Dedifferentiated amniotic fluid mesenchymal stem cell (primary cell): ENCODE measurements at regions not wholly inside any gene's neighbourhood (a gene's known extent, or its start where the extent isn't known, plus 50 kb on each side); places are given as distances from the start of the nearest gene placed in this dataset.
A peak's percentile ranks its signal among the peaks of the same experiment; 100 is the strongest.

Experiments used
- DNase-seq: peaks from one replicate; pipeline ENCODE4 v3.0.0-alpha.2; 2016; ENCODE audit errors: extremely low spot score

- no peak for DNase-seq
These were observed 809.0 kb downstream of the KCTD16 start for GRCh38 chr5:144979516-144980264.

GRCh38 chr5:144972317-144972716, 801.6 kb downstream of the KCTD16 start:
- DNase-seq, result no peak

GRCh38 chr5:144971108-144971850, 800.6 kb downstream of the KCTD16 start:
- DNase-seq, result no peak

- DNase-seq, result no peak
These were observed 789.6 kb downstream of the KCTD16 start for GRCh38 chr5:144960296-144960695.

GRCh38 chr5:144958002-144958401, 787.3 kb downstream of the KCTD16 start:
- no peak for DNase-seq

GRCh38 chr5:144950996-144951395, 780.3 kb downstream of the KCTD16 start:
- no peak for DNase-seq

GRCh38 chr5:144947023-144947422, 776.4 kb downstream of the KCTD16 start:
- no peak for DNase-seq

GRCh38 chr5:144945503-144945902, 774.8 kb downstream of the KCTD16 start:
- DNase-seq, result no peak

- DNase-seq, result no peak
These were observed 774.3 kb downstream of the KCTD16 start for GRCh38 chr5:144944936-144945335.

- no peak for DNase-seq
These were observed 770.3 kb downstream of the KCTD16 start for GRCh38 chr5:144941004-144941403.

- no peak for DNase-seq
These were observed 747.7 kb downstream of the KCTD16 start for GRCh38 chr5:144918371-144918770.

GRCh38 chr5:144915452-144915851, 744.8 kb downstream of the KCTD16 start:
- DNase-seq, result no peak

- DNase-seq, result no peak
These were observed 743.0 kb downstream of the KCTD16 start for GRCh38 chr5:144913661-144914060.

GRCh38 chr5:144896473-144896872, 725.8 kb downstream of the KCTD16 start:
- DNase-seq, result no peak

- no peak for DNase-seq
These were observed 716.0 kb downstream of the KCTD16 start for GRCh38 chr5:144886668-144887067.

GRCh38 chr5:144882739-144883283, 712.1 kb downstream of the KCTD16 start:
- no peak for DNase-seq

- no peak for DNase-seq
These were observed 709.8 kb downstream of the KCTD16 start for GRCh38 chr5:144880513-144880912.

GRCh38 chr5:144876990-144877389, 706.3 kb downstream of the KCTD16 start:
- no peak for DNase-seq

- DNase-seq, result no peak
These were observed 702.4 kb downstream of the KCTD16 start for GRCh38 chr5:144873076-144873475.

GRCh38 chr5:144864118-144864517, 693.4 kb downstream of the KCTD16 start:
- no peak for DNase-seq

GRCh38 chr5:144857454-144857853, 686.8 kb downstream of the KCTD16 start:
- no peak for DNase-seq

GRCh38 chr5:144844086-144844485, 673.4 kb downstream of the KCTD16 start:
- peak; percentile 39 for DNase-seq

- no peak for DNase-seq
These were observed 661.7 kb downstream of the KCTD16 start for GRCh38 chr5:144832416-144832815.
